Caco-2 (cell line): ENCODE measurements at regions not wholly inside any gene's neighbourhood (a gene's known extent, or its start where the extent isn't known, plus 50 kb on each side); places are given as distances from the start of the nearest gene placed in this dataset.
"Not testable (repeated sequence)": the region's sequence is repeated elsewhere in the genome, so short reads cannot be mapped to it uniquely, and the experiment has no call there.

Experiments used
- BruUV-seq: library from RNA; stranded (reverse); fragments of 400-500 nt; replicated peaks from 2 replicates; lab custom pipeline; 2021; lab: Mats Ljungman, UMichigan
- CTCF ChIA-PET: fragments of 300-600 bp; sonication (Branson Sonifier 250); formaldehyde crosslinking; loops from one replicate; lab custom pipeline; 2022; ENCODE audit warnings: antibody characterized with exemption; lab: Charles Lee
- POLR2A ChIA-PET: fragments of 300-600 bp; sonication (Branson Sonifier 250); formaldehyde crosslinking; loops from one replicate; lab custom pipeline; 2022; ENCODE audit warnings: antibody characterized with exemption; lab: Charles Lee
- DNase-seq, 2 experiments: peaks; one replicate each; pipeline versions ENCODE4 v3.0.0 to v3.0.0-alpha.2; 2020 to 2022
- H3K27me3 ChIP-seq: replicated peaks from 2 replicates; pipeline ENCODE4 v1.6.0; 2011; ENCODE audit warnings: low read length; ENCODE audit not compliant: control insufficient read depth, insufficient read depth
- H3K36me3 ChIP-seq: 2 replicates; pipeline ENCODE4 v1.5.1; 2011; ENCODE audit warnings: low read length; ENCODE audit not compliant: control insufficient read depth, insufficient read depth
- H3K4me1 ChIP-seq: fragments of 250-450 bp; sonication (Bioruptor Pico); 2 replicates; pipeline ENCODE4 v1.5.1; 2020; ENCODE audit warnings: mild to moderate bottlenecking
- H3K4me3 ChIP-seq: 2 replicates; pipeline ENCODE4 v1.5.1; 2011; ENCODE audit warnings: low read depth, mild to moderate bottlenecking, control low read depth, low read length
- H3K9me3 ChIP-seq: fragments of 250-450 bp; sonication (Bioruptor Pico); 2 replicates; pipeline ENCODE4 v1.5.1; 2020; ENCODE audit warnings: mild to moderate bottlenecking, moderate library complexity
- H3K27ac Mint-ChIP-seq: one replicate; pipeline ENCODE4 v1.8.0; 2022; ENCODE audit warnings: mixed read lengths; ENCODE audit not compliant: unreplicated experiment
- H3K27me3 Mint-ChIP-seq: one replicate; pipeline ENCODE4 v1.8.0; 2022; ENCODE audit warnings: mixed read lengths; ENCODE audit not compliant: insufficient read depth, unreplicated experiment
- H3K36me3 Mint-ChIP-seq: one replicate; pipeline ENCODE4 v1.8.0; 2022; ENCODE audit warnings: mild to moderate bottlenecking, mixed read lengths; ENCODE audit not compliant: insufficient read depth, unreplicated experiment
- H3K4me1 Mint-ChIP-seq: one replicate; pipeline ENCODE4 v1.8.0; 2022; ENCODE audit warnings: low read depth, mixed read lengths; ENCODE audit not compliant: unreplicated experiment
- H3K4me3 Mint-ChIP-seq: one replicate; pipeline ENCODE4 v1.8.0; 2022; ENCODE audit warnings: mild to moderate bottlenecking, moderate library complexity, mixed read lengths; ENCODE audit not compliant: unreplicated experiment
- H3K9me3 Mint-ChIP-seq: one replicate; pipeline ENCODE4 v1.8.0; 2022; ENCODE audit warnings: mixed read lengths; ENCODE audit not compliant: unreplicated experiment
- intact Hi-C: fragments of 100-400 bp; cut with micrococcal nuclease; formaldehyde crosslinking; loops from one replicate; pipeline ENCODE4 v1.10.0; 2022; ENCODE audit not compliant: unreplicated experiment
- TF ChIP-seq, protein P1 (sequence below), 2 experiments: fragments of 200-600 bp in 1 of 2; IDR thresholded peaks; 1 replicate in 1 of 2; 2 replicates in 1 of 2; pipeline versions ENCODE4 v1.5.1 to v1.8.0; 2011 to 2022; ENCODE audit warnings: antibody characterized with exemption in 1 of 2, control low read depth in 1 of 2, inconsistent platforms in 1 of 2, low read depth in 1 of 2, low read length in 1 of 2, mild to moderate bottlenecking in 1 of 2, moderate library complexity in 1 of 2; ENCODE audit not compliant: insufficient read depth in 1 of 2, severe bottlenecking in 1 of 2, unreplicated experiment in 1 of 2

GRCh38 chr18:14999085-14999975 is 251.4 kb downstream of the ANKRD30B start:
- intact Hi-C loops = no loop called here
- Histone ChIP-seq H3K36me3 (no peaks in the 10 kb centered on the region), H3K27me3 (no peaks in the 10 kb centered on the region), H3K4me1 (no peaks in the 10 kb centered on the region), H3K9me3 (no peaks in the 10 kb centered on the region), H3K4me3 (no peak overlapping the region)
- no peak overlapping the region for H3K4me3 Mint-ChIP-seq
- TF ChIP-seq, protein P1, sequence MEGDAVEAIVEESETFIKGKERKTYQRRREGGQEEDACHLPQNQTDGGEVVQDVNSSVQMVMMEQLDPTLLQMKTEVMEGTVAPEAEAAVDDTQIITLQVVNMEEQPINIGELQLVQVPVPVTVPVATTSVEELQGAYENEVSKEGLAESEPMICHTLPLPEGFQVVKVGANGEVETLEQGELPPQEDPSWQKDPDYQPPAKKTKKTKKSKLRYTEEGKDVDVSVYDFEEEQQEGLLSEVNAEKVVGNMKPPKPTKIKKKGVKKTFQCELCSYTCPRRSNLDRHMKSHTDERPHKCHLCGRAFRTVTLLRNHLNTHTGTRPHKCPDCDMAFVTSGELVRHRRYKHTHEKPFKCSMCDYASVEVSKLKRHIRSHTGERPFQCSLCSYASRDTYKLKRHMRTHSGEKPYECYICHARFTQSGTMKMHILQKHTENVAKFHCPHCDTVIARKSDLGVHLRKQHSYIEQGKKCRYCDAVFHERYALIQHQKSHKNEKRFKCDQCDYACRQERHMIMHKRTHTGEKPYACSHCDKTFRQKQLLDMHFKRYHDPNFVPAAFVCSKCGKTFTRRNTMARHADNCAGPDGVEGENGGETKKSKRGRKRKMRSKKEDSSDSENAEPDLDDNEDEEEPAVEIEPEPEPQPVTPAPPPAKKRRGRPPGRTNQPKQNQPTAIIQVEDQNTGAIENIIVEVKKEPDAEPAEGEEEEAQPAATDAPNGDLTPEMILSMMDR (IDR thresholded peaks at IDR 0.05; ENCODE audit: insufficient read depth in 1 of 2, low read depth in 1 of 2, low read length in 1 of 2, severe bottlenecking in 1 of 2, unreplicated experiment in 1 of 2) = no peak
- BruUV-seq = no TSS peak
- no peaks in the 10 kb centered on the region for H3K4me1 Mint-ChIP-seq
- no peaks in the 10 kb centered on the region for H3K27me3 Mint-ChIP-seq
- ChIA-PET POLR2A (no interaction called here), CTCF (no interaction called here)
- peaks cover 10% of the 10 kb centered on the region for H3K9me3 Mint-ChIP-seq
- no peaks in the 10 kb centered on the region for H3K36me3 Mint-ChIP-seq
- H3K27ac Mint-ChIP-seq = no peak overlapping the region
- DNase-seq = no peak

DNA sequence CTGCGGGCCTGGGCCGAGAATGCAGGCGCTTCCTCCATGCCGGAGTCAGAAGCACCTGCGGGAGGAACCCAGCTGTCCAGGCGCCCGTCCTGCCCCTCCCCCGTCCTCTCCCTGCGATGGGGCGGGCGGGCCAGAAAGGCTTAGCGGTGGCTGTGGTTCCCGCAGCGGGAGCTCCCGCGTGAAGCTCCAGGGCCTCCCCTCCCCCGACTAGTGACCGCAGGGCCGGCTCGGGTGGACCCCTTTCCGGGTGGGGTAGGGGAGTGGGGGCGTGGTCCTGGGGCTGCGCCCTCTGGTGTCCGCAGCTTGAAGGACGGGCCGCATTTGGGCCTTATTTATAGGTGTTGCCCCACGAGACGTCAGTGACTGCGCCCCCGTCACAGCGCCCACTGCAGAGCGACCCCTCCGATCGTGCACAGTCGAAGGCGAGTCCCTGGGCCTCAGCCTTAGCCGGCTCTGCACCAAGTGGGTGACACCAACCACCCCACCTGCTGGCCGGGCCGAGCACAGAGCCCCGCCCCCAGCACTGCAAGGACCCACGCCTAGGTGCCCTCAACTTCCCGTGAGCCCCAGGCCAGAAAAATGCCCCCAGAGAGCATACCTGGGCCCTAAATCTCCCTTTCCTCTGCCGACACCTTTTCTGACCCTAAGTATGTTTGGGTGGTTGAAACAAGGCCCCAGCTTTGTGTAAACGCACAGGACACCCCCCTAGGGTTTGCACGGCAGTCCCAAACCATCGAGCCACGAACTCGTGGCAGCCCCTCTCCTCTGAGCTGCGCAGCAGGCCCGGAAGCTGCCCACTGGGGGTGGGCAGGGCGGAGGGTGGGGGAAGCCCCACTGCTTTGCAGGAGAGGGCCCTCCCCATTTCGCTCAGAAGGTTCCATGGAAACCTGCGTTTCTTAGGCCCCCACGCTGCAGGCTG is 252.4 kb downstream of the ANKRD30B start:
- H3K9me3 ChIP-seq, POLR2A ChIA-PET, H3K4me3 Mint-ChIP-seq, H3K4me3 ChIP-seq, CTCF ChIA-PET, H3K4me1 Mint-ChIP-seq, H3K27ac Mint-ChIP-seq, H3K27me3 ChIP-seq, BruUV-seq, H3K9me3 Mint-ChIP-seq, H3K36me3 ChIP-seq, DNase-seq, H3K27me3 Mint-ChIP-seq, intact Hi-C loops, H3K4me1 ChIP-seq, H3K36me3 Mint-ChIP-seq: not testable (repeated sequence)

DNA sequence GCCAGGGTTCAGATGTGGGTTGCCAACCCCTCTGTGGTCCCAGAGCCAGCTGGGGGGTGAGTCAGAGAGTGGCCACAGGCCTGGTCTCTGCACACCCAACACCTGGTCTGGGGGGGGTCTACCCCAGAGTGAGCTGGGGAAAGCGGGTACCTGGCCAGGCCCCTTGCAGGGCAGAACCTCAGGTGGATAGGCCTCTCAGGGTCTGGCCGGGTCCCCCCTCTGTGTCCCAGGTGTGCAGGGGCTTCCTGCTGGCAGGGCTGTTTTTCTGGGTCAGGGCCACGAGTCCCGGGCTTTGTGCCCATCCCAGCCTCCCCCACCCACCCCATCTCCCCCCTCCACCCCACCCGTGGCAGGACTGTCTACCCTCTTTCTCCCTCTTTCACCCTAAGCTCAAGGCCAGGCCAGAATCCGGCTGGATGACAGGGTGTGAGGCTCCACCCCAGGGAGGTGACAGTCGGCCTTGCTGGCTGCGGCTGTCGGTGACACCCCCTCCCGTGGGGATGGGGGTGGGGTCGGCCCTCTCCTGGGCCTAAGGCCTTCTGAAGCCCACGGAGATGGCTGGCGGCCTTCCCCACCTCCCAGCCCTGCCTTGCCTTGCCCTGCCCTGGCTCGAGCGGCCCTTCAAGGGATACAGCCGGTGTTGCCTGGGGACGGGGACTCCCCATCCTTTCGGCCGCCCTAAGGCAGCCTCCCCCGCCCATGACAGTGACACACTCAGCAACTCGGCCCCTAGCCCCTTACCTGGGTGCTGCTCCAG is 253.2 kb downstream of the ANKRD30B start:
- DNase-seq, H3K9me3 Mint-ChIP-seq, H3K36me3 ChIP-seq, POLR2A ChIA-PET, H3K4me1 ChIP-seq, H3K27ac Mint-ChIP-seq, H3K4me3 Mint-ChIP-seq, H3K27me3 ChIP-seq, intact Hi-C loops, H3K9me3 ChIP-seq, H3K27me3 Mint-ChIP-seq, H3K4me1 Mint-ChIP-seq, H3K36me3 Mint-ChIP-seq, H3K4me3 ChIP-seq, BruUV-seq, CTCF ChIA-PET: not testable (repeated sequence)

GRCh38 chr18:15001795-15002107 is 253.8 kb downstream of the ANKRD30B start:
- H3K9me3 Mint-ChIP-seq, CTCF ChIA-PET, H3K27me3 ChIP-seq, BruUV-seq, DNase-seq, H3K4me1 ChIP-seq, POLR2A ChIA-PET, H3K4me3 Mint-ChIP-seq, H3K4me3 ChIP-seq, H3K36me3 ChIP-seq, H3K27ac Mint-ChIP-seq, H3K4me1 Mint-ChIP-seq, intact Hi-C loops, H3K36me3 Mint-ChIP-seq, H3K9me3 ChIP-seq, H3K27me3 Mint-ChIP-seq: not testable (repeated sequence)

DNA sequence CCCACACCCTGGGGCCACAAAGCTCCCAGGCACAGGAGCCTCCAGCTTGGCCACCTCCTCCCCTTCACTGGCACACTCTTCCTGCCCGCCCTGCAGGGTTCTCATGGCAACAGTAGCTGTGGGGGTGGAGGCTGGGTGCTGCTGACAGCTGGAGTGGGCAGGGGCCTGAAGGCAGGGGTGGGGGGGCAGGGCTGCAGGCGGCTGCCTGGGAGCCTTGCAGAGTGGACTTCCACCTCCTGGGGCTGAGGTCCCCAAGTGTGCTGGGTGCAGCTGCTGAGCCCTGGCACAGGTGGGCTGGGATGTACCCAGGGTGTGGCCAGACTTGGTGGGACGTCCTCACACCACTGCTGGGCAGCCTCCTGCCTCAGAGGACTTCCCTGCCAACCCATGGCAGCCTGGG is 254.8 kb downstream of the ANKRD30B start:
- intact Hi-C loops, H3K4me3 ChIP-seq, H3K36me3 ChIP-seq: not testable (repeated sequence)

More for the DNA sequence above, 254.8 kb downstream of the ANKRD30B start:
- H3K9me3 Mint-ChIP-seq, H3K9me3 ChIP-seq, H3K36me3 Mint-ChIP-seq, BruUV-seq, CTCF ChIA-PET, H3K4me1 ChIP-seq, H3K27me3 Mint-ChIP-seq, H3K27ac Mint-ChIP-seq, POLR2A ChIA-PET, H3K27me3 ChIP-seq, DNase-seq, H3K4me1 Mint-ChIP-seq, H3K4me3 Mint-ChIP-seq: not testable (repeated sequence)
